B cell (primary cell): ENCODE measurements at regions not wholly inside any gene's neighbourhood (a gene's known extent, or its start where the extent isn't known, plus 50 kb on each side); places are given as distances from the start of the nearest gene placed in this dataset.

Experiments
- ATAC-seq: fragments of 200-7000 bp; cut with Tn5 transposase; one replicate; pipeline ENCODE4 v1.10.0; 2021; ENCODE audit warnings: low read depth, mild to moderate bottlenecking, moderate number of reproducible peaks, moderate library complexity
- CTCF ChIA-PET: fragments of 350-600 bp; sonication (Branson Sonifier 250); formaldehyde crosslinking; loops from one replicate; lab custom pipeline; 2021; ENCODE audit warnings: antibody characterized with exemption, inconsistent platforms; lab: Charles Lee
- POLR2A ChIA-PET: fragments of 350-600 bp; sonication (Branson Sonifier 250); formaldehyde crosslinking; loops from one replicate; lab custom pipeline; 2021; ENCODE audit warnings: antibody characterized with exemption; lab: Charles Lee
- DNase-seq: peaks from one replicate; pipeline ENCODE4 v3.0.0; 2013
- H2AFZ ChIP-seq: 2 replicates; pipeline ENCODE4 v1.6.1; 2012; ENCODE audit warnings: mild to moderate bottlenecking, low read depth, low read length; ENCODE audit not compliant: insufficient read depth, poor library complexity, severe bottlenecking
- H3K27ac ChIP-seq, 2 donors: 1 replicate in 1 of 2; 2 replicates in 1 of 2; pipeline ENCODE4 v1.5.1; 2012 to 2013; ENCODE audit warnings: low read length in 2 of 2, mild to moderate bottlenecking in 2 of 2, moderate library complexity in 1 of 2
- H3K27me3 ChIP-seq, 4 experiments: fragments of 200-600 bp in 1 of 4; sonication (generic) in 1 of 4; replicated peaks in 1 of 4; 1 replicate in 2 of 4; 2 replicates in 2 of 4; pipeline versions ENCODE4 v1.6.1 to v1.7.0; 2013 to 2016; ENCODE audit warnings: low read length in 3 of 4, mild to moderate bottlenecking in 2 of 4, mixed read lengths in 1 of 4, moderate library complexity in 1 of 4; ENCODE audit not compliant: insufficient read depth in 4 of 4, control insufficient read depth in 3 of 4; ENCODE audit errors: control extremely low read depth in 1 of 4
- H3K36me3 ChIP-seq, 2 experiments: replicated peaks in 1 of 2; 1 replicate in 1 of 2; 2 replicates in 1 of 2; pipeline versions ENCODE4 v1.6.1 to v1.7.1; 2013; ENCODE audit warnings: low read length in 1 of 2; ENCODE audit not compliant: insufficient read depth in 2 of 2, control insufficient read depth in 1 of 2; ENCODE audit errors: control extremely low read depth in 1 of 2, extremely low read depth in 1 of 2
- H3K4me1 ChIP-seq, 2 donors: fragments of 200-600 bp in 1 of 2; sonication (generic) in 1 of 2; 1 replicate in 1 of 2; 2 replicates in 1 of 2; pipeline versions ENCODE4 v1.5.1 to v1.6.1; 2013 to 2017; ENCODE audit warnings: low read length in 2 of 2; ENCODE audit not compliant: control insufficient read depth in 2 of 2, insufficient read depth in 2 of 2
- H3K4me2 ChIP-seq: replicated peaks from 2 replicates; pipeline ENCODE3; 2012; ENCODE audit warnings: mild to moderate bottlenecking, low read depth, low read length; ENCODE audit not compliant: poor library complexity, severe bottlenecking
- H3K4me3 ChIP-seq, 5 experiments: fragments of 200-600 bp in 1 of 5; sonication (generic) in 1 of 5; 1 replicate in 3 of 5; 2 replicates in 2 of 5; pipeline versions ENCODE4 v1.5.1 to v1.7.0; 2011 to 2016; ENCODE audit warnings: low read length in 4 of 5, mild to moderate bottlenecking in 4 of 5, low read depth in 2 of 5, control low read depth in 1 of 5, moderate library complexity in 1 of 5; ENCODE audit not compliant: insufficient read depth in 1 of 5; ENCODE audit errors: control extremely low read depth in 1 of 5, extremely low read depth in 1 of 5
- H3K79me2 ChIP-seq: fragments of 200-600 bp; sonication (generic); one replicate; pipeline ENCODE4 v1.6.0; 2016; ENCODE audit warnings: low read length; ENCODE audit not compliant: control insufficient read depth, insufficient read depth
- H3K9ac ChIP-seq: fragments of 200-600 bp; sonication (generic); 2 replicates; pipeline ENCODE4 v1.6.1; 2017; ENCODE audit warnings: mild to moderate bottlenecking, low read length, moderate library complexity
- H3K9me3 ChIP-seq, 3 donors: one replicate each; pipeline versions ENCODE4 v1.6.1 to v1.7.1; 2013; ENCODE audit warnings: low read length in 2 of 3; ENCODE audit not compliant: control insufficient read depth in 2 of 3, insufficient read depth in 1 of 3; ENCODE audit errors: control extremely low read depth in 1 of 3
- H4K20me1 ChIP-seq: 2 replicates; pipeline ENCODE4 v1.6.0; 2012; ENCODE audit warnings: mild to moderate bottlenecking, low read length; ENCODE audit not compliant: insufficient read depth, control insufficient read depth, poor library complexity, severe bottlenecking
- H3K27ac Mint-ChIP-seq: one replicate; pipeline ENCODE4 v1.8.0; 2021; ENCODE audit warnings: mixed read lengths
- H3K27me3 Mint-ChIP-seq: one replicate; pipeline ENCODE4 v1.8.0; 2021; ENCODE audit warnings: mixed read lengths
- H3K4me1 Mint-ChIP-seq: one replicate; pipeline ENCODE4 v1.8.0; 2021; ENCODE audit warnings: mixed read lengths
- H3K4me3 Mint-ChIP-seq: one replicate; pipeline ENCODE4 v1.8.0; 2021; ENCODE audit warnings: mixed read lengths
- H3K9me3 Mint-ChIP-seq: one replicate; pipeline ENCODE4 v1.8.0; 2022; ENCODE audit warnings: mixed read lengths; ENCODE audit not compliant: insufficient read depth
- EZH2 ChIP-seq: IDR thresholded peaks from 2 replicates; pipeline ENCODE4 v1.6.1; 2012; ENCODE audit warnings: borderline replicate concordance, low read depth, mild to moderate bottlenecking, moderate library complexity, low read length; ENCODE audit not compliant: insufficient read depth, poor library complexity, severe bottlenecking
- WGBS: methylation state at CpG from one replicate; pipeline ENCODE4 v1.1.5; 2013; ENCODE audit warnings: missing lambda C conversion rate; ENCODE audit not compliant: insufficient coverage; 5-methylcytosine and 5-hydroxymethylcytosine counted together
- intact Hi-C: fragments of 100-400 bp; cut with micrococcal nuclease; formaldehyde crosslinking; loops from one replicate; pipeline ENCODE4 v1.10.0; 2022
- TF ChIP-seq, protein P1 (sequence below): fragments of 200-600 bp; IDR thresholded peaks from one replicate; pipeline ENCODE4 v1.8.0; 2022; ENCODE audit warnings: antibody characterized with exemption, mild to moderate bottlenecking

DNA sequence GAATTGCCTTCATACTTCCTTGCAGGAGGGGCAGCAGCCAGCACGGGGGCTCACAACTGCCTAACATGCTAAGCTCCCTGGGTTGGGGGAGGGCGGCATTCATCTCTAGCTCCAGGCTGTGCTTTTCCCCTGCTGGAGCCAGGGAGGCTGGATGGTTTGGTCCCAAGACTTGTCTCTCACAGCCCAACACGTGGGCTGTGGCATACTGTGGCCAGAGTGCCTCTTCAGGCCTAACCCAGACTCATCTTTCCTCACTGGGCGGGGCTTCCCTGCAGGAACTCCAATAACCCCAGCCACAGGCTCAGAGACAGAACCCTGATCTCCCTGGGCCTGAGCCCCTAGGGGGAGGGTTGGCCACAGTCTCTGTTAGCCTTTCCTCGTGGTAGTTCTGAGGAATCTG is 121.9 kb upstream of the PLET1 start:
- Histone ChIP-seq H3K4me1 (no peaks in the 10 kb centered on the region), H3K4me2 (no peak overlapping the region), H3K27ac (no peak overlapping the region), H3K4me3 (no peak overlapping the region), H3K9ac (no peak overlapping the region), H3K36me3 (no peaks in the 10 kb centered on the region), H3K27me3 (no peaks in the 10 kb centered on the region), H3K9me3 (peaks cover 0 to 2% (median 0%) of the 10 kb centered on the region in 3 donors), H2AFZ (no peak overlapping the region), H3K79me2 (no peaks in the 10 kb centered on the region), H4K20me1 (no peaks in the 10 kb centered on the region)
- Mint-ChIP-seq H3K4me1 (no peaks in the 10 kb centered on the region), H3K4me3 (no peak overlapping the region), H3K27ac (no peak overlapping the region), H3K9me3 (no peaks in the 10 kb centered on the region), H3K27me3 (no peaks in the 10 kb centered on the region)
- intact Hi-C loops, result no loop called here
- DNase-seq, result no peak
- ChIA-PET POLR2A (no interaction called here), CTCF (interaction anchor here (0.6 kb wide), 1 partner anchor 823 kb away, joined by 3 read pairs; no protein-coding TSS in a partner anchor)
- TF ChIP-seq, protein P1, sequence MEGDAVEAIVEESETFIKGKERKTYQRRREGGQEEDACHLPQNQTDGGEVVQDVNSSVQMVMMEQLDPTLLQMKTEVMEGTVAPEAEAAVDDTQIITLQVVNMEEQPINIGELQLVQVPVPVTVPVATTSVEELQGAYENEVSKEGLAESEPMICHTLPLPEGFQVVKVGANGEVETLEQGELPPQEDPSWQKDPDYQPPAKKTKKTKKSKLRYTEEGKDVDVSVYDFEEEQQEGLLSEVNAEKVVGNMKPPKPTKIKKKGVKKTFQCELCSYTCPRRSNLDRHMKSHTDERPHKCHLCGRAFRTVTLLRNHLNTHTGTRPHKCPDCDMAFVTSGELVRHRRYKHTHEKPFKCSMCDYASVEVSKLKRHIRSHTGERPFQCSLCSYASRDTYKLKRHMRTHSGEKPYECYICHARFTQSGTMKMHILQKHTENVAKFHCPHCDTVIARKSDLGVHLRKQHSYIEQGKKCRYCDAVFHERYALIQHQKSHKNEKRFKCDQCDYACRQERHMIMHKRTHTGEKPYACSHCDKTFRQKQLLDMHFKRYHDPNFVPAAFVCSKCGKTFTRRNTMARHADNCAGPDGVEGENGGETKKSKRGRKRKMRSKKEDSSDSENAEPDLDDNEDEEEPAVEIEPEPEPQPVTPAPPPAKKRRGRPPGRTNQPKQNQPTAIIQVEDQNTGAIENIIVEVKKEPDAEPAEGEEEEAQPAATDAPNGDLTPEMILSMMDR, result no peak
- no peak for TF ChIP-seq EZH2
- 90% methylated on average over 2 of the region's 5 CpGs for WGBS
- ATAC-seq, result no peak

DNA sequence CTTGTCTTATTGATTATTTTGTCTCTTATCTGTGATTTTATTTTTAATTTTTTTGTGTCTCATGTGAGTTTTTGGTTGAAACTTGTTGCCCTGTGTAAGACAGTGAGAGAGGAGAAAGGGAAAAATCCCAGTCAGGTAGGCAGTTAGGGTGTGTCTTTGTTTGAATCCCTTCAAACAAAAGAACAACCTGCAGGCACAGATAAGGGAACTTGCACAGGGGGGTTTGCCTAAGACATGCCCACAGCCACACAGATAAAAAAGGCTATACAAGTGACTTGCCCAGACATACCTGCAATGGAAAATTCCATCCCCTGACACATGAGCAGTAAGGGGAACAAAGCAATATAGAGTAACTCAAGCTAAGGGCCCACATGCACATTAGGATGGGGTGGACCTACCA is 127.8 kb upstream of the PLET1 start:
- Mint-ChIP-seq H3K4me1 (no peaks in the 10 kb centered on the region), H3K27ac (no peak overlapping the region), H3K9me3 (peaks cover 6% of the 10 kb centered on the region), H3K4me3 (no peak overlapping the region), H3K27me3 (peaks cover 20% of the 10 kb centered on the region)
- ATAC-seq, result no peak
- Histone ChIP-seq H4K20me1 (no peaks in the 10 kb centered on the region), H3K4me1 (no peaks in the 10 kb centered on the region), H3K9me3 (peaks cover 0 to 2% (median 0%) of the 10 kb centered on the region in 3 donors), H3K4me2 (no peak overlapping the region), H3K27me3 (no peaks in the 10 kb centered on the region), H2AFZ (no peak overlapping the region), H3K4me3 (no peak overlapping the region), H3K79me2 (no peaks in the 10 kb centered on the region), H3K27ac (no peak overlapping the region), H3K36me3 (no peaks in the 10 kb centered on the region), H3K9ac (no peak overlapping the region)
- TF ChIP-seq EZH2, result no peak
- TF ChIP-seq, protein P1, result no peak
- ChIA-PET POLR2A (no interaction called here), CTCF (no interaction called here)
- no peak for DNase-seq
- intact Hi-C loops, result no loop called here
